ENCODE measurements at regions not wholly inside any gene's neighbourhood (a gene's known extent, or its start where the extent isn't known, plus 50 kb on each side); places are given as distances from the start of the nearest gene placed in this dataset.
"Not testable (repeated sequence)": the region's sequence is repeated elsewhere in the genome, so short reads cannot be mapped to it uniquely, and the experiment has no call there.

GRCh38 chr10:44747593-44748172 lies 163.5 kb upstream of the TMEM72 start:
- no peak for DNase-seq

GRCh38 chr10:44749151-44749550 lies 162.0 kb upstream of the TMEM72 start:
- no peak for DNase-seq

- DNase-seq = peak; percentile 25
These were observed 158.4 kb upstream of the TMEM72 start for GRCh38 chr10:44752451-44753441.

GRCh38 chr10:44754355-44754754 lies 156.8 kb upstream of the TMEM72 start:
- not testable (repeated sequence) for DNase-seq

GRCh38 chr10:44755481-44755880 lies 155.7 kb upstream of the TMEM72 start:
- DNase-seq = no peak

DNA sequence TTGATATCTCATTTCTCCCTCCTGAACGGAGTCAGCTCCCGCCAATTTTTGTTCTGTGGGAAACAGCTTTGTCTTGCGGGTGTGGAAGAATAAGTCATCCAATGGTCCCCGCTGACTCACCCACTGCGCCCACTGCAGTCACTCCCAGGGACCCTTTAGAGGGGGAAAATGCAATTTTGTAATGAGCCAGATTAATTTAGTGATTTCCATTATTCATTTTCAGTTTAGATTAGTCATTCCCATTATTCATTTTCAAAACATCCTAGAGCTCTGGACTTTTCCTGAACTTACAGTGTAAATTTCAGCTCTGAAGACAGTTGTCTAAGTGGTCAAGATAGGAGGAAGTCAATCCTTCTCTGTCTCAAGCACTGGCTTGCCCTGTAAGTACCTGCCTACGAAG lies 154.9 kb upstream of the TMEM72 start:
- no peak for DNase-seq

DNA sequence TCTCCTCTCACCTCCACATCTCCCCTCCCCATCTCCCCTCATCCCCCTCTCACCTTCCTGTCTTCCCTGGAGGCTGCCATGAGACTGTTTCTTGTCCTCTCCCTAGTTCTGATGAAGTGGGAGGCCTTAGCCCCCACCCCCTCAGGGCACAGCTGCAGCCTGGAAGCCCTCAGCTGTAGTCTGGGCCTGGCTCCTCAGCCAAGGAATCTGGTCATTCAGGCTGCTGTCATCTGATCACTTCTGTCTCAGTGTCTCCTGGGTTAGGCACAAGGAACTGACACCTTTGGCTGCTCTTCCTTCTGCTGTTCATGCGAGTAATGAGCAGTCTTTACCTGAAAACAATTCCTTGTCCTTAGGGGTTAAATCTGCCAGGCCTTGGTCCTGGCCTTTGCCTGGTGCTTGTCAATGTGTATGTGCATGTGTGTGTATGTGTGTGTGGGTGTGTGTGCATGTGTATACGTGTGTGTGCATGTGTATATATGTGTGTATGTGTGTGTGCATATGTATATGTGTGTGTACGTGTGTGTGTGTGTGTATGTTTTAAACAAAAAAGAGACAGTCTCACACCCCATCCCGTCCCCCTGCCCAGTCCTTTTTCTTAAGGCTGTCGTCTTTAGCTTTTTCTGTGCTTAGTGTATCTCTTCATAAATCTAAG lies 153.5 kb upstream of the TMEM72 start:
- peak; percentile 28 for DNase-seq

DNA sequence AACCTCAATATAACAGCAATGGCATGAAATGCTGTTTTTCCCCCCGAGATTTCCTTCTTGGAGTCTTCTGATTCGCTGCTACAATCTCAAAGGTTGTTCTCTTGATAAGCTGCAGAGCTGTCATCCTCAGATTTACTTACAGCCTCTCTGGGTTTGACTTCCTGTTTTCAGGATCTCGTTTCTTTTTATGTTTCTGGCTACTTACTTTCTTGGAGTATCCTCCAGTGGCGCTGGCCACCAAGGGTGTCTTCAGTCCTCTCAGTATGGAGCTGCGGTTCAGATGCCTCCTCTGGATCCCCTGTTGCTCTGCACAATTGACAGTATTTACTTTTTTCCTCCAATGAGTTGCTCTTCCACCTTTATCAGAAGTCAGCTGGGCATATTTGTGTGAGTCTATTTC lies 152.0 kb upstream of the TMEM72 start:
- DNase-seq = no peak

GRCh38 chr10:44760513-44760912 lies 150.6 kb upstream of the TMEM72 start:
- DNase-seq = no peak

GRCh38 chr10:44761076-44761475 lies 150.1 kb upstream of the TMEM72 start:
- peak; percentile 48 for DNase-seq

- DNase-seq = no peak
These were observed 147.8 kb upstream of the TMEM72 start for GRCh38 chr10:44763331-44763730.

DNA sequence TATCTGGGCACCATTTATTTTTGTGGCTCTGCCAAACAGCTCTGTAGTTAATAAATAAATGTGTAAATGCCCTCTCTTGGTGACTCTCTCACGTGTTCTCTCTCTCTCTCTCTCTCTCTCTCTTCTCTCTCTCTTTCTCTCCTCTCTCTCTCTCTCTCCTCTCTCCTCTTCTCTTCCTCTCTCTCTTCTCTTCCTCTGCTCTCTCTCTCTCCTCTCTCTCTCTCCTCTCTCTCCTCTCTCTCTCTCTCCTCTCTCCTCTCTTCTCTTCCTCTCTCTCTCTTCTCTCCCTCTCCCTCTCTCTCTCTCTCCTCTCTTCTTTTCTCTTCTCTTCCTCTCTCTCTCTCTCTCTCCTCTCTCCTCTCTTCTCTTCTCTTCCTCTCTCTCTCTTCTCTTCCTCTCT lies 145.8 kb upstream of the TMEM72 start:
- DNase-seq = no peak

GRCh38 chr10:44766631-44767030 lies 144.5 kb upstream of the TMEM72 start:
- no peak for DNase-seq

DNA sequence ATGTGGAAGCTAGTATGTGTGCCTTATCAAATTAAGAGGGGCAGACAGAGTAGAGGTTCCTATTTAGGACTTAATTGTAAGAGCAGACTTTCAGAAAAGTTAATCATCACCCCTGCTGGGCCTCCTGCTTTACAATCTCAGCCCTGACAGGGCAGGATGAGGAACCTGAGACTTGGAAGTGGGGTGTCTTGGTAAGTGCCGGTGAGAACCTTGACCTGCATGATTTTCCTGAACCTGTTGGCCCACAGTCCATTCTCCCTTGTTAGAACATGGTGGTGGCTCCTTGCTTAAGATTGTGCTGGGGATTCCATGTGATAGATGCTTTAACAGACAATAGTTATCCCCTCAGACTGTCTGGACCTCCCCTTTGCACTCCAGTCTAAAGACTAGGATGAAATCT lies 141.7 kb upstream of the TMEM72 start:
- no peak for DNase-seq

- no peak for DNase-seq
These were observed 139.7 kb upstream of the TMEM72 start for GRCh38 chr10:44771233-44771995.

- no peak for DNase-seq
These were observed 137.6 kb upstream of the TMEM72 start for GRCh38 chr10:44773565-44773964.

DNA sequence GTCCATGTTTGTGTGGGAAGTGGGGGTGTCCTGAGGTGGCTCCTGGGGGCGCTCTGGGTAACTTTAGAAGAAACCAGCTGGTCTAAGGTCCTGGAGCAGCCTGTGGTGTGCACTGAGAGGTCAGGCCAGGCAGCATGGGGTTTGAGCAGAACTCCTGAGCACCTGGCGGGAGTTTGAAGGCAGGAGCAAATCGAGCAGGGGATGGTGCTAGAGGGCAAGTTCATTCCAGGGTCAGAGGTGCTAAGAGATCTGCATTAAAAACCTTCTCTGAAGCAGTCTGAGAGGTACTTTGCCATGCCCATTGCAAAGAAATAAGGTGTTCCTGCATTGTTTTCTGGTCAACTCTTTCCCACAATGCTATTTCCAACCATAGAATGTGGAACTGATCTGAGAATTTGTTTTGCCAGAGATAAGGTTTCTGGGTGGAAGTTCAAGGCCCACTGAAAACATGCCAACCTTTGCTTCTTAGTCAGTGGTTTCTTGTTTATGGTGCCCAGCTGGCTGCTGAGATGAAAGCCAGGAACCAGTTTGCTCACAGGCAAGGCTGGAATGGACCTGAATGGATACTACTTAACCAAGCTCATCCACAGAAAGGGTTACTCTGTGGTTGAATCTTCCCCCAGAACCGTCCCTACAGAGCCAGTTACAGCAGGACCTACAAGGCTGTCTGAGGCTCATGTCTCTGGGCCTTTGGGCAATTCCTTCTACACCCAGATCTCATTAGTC lies 136.3 kb upstream of the TMEM72 start:
- DNase-seq = peak; percentile 70

DNA sequence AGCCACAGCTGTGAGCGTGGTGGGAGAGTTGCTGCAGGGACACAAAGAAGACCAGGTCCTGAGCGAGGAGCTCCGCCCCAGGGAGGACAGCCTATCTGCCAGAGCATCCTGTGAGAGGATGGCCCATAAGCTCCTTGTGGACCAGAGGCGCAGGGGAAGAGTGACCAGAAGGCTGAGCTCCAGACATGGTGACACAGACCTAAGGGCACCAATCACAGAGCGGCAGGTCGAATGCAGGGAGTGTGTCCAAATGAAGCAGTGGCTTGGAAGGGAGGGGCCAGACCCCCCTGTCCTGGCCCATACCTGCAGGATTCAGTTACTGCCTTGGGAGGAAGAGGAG lies 135.8 kb upstream of the TMEM72 start:
- no peak for DNase-seq

GRCh38 chr10:44776181-44776580 lies 135.0 kb upstream of the TMEM72 start:
- no peak for DNase-seq

DNA sequence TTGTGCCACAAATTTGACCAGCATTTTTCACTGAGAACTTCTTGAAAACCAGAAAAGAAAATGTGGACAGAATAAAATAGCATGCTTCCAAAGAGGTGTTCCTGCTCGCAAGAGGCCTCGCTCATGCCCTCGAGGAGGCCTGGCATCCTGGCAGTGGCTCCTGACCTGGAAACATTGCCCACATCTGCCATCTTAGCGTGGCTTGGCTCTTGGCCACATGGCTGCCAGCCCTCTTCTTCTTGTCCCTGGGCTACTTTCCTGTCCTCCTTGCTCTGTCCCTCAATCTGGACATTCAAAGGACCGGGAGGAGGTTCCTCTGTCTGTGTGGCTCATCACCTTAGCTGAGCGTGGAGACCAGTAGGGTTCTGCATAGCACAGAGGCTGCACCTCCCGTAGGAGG lies 131.6 kb upstream of the TMEM72 start:
- no peak for DNase-seq

- DNase-seq = peak; percentile 19
These were observed 130.7 kb upstream of the TMEM72 start for GRCh38 chr10:44780426-44780825.

DNA sequence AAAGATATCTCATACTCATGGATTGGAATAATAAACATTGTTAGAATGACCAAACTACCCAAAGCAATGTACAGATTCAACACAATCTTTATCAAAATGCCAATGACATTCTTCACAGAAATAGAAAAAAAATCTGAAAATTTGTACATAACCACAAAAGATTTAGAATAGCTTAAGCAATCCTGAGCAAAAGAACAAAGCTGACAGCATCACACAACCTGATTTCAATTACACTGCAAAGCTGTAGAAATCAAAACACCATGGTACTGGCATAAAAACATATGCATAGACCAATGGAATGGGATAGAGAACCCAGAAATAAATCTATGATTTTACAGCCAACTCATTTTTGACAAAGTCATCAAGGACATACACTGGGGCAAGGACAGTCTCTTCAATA lies 130.0 kb upstream of the TMEM72 start:
- no peak for DNase-seq
